NOMO-1 treated with DMSO at 0.1 percent for 48 hours (cell line): ENCODE measurements at regions not wholly inside any gene's neighbourhood (a gene's known extent, or its start where the extent isn't known, plus 50 kb on each side); places are given as distances from the start of the nearest gene placed in this dataset.

Experiments
- DNase-seq: peaks from one replicate; lab custom pipeline; 2025; ENCODE audit not compliant: unreplicated experiment; lab: John Stamatoyannopoulos, UW

DNA sequence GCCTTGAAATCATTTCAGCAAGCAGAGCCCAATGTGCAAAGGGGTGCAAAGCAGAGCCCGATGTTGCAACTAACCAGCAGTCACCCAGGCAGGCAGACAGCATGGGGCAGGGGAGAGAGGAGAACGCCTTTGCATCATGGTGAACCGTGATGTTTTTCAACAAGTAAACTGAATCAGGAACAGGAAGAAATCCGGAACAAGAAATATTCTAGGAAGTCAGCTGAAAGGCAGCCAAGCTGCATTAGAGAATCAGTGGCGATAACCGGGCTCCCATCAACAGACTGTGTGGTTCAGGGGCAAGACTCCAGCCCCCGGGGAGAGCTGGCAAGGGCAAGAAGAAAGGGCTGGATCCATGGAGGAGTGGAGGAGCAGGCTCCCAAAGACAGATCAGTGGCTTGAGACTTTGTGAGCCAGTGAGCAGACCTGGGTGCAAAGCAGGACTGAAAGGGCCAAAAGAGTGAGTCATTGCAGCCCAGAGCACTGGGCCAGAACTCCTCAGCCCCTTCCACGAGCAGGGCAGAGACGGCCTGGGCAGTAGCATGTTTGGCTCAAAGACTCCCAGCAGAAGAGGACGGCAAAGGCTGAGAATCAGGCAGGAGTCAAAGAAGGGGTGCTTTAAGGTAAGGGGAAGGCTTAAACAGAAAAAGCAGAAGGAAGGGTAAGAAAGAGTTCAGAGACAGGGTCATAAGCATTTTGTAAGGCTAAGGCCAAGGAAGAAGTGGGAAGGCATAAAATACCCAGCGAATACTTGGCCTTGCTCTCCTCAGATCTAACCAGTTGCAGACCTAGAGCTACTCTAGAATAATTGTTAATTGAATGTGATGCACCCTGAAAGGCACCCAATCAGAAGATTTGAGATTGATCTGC, 155.0 kb downstream of the SETD4 start:
- peak; percentile 28 for DNase-seq

DNA sequence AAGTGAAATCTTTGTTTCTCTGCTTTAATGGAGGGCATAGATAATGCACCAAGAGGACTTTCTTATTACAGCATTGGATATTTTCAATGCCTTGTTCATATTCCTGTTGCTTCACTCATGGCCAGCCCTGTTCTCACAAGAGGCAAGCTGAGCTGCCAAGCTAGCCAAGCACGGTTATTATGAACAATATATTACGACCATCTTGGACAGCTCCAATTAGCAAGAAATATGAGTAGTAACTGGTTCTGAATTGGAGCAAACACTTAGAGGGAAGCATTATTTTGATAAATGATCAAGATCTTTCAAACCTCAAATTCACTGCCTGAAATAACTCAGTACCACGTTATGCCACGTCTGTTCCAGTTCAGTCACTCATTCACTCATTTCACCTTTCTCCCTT, 159.8 kb downstream of the SETD4 start:
- peak; percentile 4 for DNase-seq

DNA sequence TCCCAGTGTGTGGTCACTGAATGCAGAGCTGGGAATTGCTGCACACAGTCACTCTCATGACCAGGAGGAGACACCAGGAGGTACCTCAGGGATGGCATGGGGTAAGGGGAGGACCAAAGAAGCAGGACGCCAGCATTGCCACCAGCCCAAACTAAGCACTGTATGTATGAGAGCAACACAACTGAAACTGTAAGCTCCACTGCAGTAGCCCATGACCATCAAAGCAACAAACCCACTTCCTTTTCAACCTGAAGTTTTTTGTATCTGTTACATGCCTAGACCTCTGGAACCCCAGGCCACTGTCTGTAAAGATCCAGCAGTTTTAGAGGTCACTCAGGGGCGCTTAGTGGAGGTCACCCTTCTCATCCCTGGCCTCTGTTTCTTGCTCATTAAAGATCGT, 164.3 kb downstream of the SETD4 start:
- no peak for DNase-seq

DNA sequence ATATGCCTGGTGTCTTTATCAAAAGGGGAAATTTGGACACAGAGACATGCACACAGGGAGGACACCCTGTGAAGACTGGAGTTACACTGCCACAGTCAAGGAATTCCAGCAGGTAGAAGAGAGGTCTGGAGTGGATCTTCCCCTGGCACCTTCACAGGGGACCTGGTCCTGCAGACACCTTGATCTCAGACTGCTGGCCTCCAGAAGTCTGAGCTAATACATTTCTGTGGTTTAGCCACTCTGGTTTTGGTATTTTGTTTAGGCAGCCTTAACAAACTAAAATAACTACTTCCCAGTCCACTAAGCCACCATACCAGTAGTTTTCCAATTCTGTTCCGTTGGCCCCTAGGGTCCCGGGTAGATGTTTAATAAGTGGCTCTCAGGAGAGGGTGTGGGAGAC, 164.7 kb downstream of the SETD4 start:
- DNase-seq = no peak

DNA sequence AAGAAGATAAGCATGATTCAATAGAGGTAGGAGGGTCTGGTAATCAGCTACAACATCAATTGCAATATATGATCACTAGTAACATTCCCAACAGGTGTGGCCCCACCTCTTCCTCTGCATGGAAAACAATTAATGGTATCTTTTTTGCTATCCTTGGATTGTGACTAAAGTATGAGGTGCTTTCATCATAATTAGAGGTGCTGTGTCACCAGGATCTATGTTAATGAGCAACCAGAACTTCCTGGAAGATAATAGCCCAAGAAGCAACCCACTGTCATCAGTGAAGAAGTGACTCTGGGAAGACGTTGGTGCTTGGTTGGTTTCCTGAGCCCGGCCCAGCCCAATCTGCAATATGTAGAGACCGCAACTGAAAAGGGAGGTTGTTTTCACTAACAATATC, 167.2 kb downstream of the SETD4 start:
- DNase-seq = no peak

DNA sequence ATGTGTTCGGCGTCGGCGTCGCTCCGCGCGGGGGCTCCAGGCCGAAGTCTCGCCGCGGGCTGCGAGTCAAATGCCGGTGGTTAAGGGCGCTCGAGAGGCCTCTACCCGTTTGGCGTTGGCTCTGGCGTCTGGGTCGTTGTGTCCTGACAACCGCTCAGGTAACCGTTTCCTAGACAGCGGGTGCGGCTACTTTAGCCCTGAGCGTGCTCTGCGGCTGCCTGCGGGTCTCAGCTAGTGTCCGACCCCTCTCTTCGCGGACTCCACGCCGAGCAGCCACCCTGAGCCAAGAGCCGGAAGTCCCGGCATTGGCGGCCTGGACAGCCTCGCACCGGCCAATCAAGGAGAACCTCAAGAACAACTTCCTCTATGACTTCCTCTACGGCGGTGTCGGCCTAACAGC, 173.4 kb downstream of the SETD4 start:
- DNase-seq = no peak

DNA sequence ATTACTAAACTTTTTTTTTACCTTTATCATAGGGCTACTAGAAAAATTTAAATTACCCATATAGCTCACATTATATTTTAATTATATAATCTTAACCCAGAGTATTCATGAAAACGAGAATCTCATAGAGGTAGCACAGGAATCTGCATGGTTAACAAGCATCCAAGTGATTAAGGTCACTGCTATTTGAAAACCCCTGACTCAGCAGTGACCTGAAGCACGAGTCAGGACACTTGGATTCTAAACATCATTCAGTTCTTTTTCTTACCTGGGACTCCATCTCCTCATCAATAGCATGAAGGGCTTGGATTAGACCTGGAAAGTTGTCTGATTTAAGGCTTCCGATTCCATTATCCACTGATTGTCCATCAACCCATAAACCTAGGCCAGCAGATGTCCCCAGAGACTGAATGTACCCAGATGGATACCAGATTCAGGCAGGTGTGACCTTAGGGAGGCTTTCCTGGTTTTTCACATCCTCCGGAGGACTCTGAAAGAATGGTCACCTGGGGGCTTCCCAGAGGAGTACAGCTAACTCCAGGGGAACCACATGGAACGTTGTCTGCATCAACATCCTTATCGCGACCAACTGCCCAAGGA, 174.3 kb downstream of the SETD4 start:
- no peak for DNase-seq

DNA sequence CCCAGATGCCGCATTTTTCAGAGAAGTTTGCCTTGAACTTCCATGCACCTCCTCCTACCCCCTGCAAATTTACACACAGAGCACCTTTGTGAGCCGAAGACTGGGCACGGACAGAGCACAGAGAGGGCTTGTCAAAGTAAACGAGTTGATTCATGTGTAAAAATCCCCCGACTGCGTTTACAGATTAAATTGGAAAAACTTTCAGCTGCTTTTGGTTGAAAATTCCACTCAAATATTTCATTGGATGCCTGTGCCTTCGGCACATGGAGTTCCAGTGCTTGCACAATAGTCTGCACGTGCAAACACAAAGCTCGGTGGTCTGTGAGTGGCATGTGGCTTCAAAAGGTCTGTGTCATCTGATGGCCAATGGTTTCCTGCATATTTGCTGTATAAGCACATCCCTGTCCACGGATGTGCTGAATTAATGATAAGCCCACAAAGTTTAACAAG, 177.5 kb downstream of the SETD4 start:
- DNase-seq = no peak

DNA sequence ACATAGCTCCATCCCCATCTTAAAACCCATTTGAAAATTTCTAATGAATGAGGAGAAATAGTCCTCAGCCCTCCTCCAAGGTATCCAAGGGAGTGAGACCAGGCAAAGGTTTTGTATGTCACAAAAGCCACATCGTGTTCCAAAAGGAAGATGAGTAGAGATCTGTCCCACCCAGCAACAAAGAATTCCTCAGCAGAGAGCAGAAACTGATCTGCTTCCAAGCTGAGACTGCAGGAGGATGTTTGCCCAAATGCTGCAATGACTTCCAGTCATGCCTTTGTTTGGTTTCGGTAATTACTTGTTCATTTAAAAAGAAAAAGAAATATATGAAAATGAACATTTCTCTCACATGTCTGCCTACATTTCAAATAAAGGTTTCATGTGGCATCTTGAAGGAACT, 186.9 kb downstream of the SETD4 start:
- DNase-seq = no peak

DNA sequence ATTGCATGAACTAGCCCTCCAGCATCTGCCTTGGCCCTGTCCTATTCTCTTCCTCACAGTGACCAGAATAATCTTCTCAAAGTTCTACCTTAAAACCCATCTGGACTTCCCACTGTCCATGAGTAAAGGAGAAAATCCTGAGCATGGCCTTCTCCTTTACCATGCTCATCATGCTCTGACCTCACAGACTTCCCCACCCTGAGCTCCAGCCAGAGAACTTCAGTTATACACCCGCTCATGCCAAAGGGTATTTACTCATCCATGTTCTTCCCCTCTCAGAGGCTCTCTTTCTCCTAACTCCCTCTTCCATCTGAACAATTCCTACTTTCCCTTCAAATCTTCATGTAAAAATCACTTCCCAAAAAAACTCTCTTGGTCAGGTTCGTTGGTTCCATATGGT, 188.4 kb downstream of the SETD4 start:
- DNase-seq = no peak

DNA sequence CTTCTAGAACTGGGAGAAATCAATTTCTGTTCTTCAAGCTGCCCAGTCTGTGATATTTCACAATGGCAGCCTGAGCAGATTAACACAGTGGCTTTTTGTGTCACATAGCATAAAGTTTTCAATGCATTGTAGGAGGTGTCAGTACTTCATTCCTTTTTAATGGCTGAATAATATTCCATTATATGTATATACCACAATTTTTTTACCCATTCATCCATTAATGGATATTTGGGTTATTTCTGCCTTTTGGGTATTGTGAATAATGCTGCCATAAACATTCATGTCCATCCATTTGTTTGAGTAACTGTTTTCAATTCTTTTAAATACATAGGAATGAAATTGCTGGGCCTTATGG, 191.5 kb downstream of the SETD4 start:
- DNase-seq = no peak

DNA sequence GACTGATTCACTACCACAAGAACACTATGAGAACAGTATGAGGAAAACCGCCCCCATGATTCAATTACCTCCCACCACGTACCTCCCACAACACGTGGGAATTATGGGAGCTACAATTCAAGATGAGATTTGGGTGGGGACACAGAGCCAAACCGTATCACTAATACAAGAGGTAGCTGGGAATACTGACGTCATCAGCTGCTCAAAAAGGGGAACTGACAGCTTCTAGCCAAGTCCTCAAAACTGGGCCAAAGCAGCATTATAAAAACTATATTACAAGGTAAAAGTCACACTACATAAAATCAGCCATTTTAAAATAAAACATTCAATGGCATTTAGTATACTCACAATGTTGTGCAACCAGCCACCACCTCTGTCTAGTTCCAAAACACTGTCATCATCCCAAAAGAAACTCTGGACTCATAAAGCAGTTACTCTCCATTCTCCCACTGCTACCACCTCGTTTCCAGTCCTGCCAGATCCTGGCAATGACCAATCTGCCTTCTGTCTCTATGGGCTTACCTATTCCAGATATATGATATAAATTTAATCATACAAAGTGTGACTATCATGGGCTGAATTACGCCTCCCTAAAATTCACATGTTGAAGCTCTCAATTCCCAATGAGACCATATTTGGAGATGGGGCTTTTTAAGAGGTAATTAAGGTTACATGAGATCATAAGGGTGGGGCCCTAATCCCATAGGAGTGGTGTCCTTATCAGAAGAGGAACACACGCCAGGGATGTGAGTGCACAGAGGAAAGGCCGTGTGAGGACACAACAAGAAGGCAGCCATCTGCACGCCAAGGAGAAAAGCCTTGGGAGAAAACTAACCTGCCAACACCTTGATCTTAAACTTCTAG, 192.1 kb downstream of the SETD4 start:
- no peak for DNase-seq

DNA sequence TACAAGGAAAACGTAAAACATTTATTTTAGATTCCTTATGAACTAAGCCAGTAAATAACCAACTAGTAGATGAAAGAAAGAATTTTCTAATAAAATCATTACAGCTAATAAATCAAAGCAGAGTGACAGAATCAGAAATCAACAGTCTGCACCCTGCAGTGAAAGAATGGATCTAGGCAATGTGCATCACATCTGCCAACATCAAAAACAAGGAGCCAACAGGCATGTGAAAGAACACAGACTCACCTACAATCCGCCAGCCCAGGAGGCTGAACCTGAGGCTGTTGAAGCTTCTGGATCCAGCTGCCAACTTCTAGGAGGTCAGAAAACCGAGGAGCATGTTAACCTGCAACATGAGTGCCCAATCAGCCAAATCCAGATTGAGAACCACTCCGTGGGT, 196.3 kb downstream of the SETD4 start:
- no peak for DNase-seq

DNA sequence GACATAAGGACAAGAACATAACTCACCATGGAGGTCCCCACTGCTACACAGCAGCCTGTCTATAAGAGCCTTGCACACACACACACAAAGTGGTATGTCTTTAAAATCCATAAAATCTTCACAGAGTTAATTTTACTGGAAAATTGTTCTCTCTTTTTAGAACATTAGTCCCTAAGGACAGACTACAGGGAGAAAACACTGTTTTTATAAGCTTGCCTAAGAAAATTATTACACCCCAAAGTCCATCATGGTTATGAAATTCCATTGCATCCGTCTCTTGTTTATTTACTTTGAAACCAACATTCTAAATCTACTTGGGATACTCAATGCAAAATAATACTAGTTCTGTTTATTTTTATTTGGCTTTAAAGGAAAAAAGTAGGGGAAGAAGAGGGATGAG, 197.4 kb downstream of the SETD4 start:
- DNase-seq = no peak

DNA sequence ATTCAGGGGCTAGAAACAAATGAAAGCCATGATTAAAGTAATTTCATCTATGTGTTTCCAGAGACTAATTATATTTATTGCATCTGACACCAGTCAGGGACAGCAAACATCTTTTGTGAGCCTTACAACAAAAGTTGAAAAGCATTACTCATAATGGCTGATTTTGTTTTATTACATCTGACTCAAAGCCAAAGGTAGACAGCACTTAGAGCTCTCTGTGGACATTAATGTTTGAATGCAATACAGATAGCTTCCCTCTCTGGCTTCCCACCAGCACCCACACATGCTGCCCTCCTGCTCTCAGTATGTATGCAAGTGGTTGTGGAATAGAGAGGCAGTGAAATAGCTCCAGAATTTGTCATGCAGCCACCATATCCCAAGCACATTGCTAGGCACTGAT, 198.7 kb downstream of the SETD4 start:
- DNase-seq = no peak

DNA sequence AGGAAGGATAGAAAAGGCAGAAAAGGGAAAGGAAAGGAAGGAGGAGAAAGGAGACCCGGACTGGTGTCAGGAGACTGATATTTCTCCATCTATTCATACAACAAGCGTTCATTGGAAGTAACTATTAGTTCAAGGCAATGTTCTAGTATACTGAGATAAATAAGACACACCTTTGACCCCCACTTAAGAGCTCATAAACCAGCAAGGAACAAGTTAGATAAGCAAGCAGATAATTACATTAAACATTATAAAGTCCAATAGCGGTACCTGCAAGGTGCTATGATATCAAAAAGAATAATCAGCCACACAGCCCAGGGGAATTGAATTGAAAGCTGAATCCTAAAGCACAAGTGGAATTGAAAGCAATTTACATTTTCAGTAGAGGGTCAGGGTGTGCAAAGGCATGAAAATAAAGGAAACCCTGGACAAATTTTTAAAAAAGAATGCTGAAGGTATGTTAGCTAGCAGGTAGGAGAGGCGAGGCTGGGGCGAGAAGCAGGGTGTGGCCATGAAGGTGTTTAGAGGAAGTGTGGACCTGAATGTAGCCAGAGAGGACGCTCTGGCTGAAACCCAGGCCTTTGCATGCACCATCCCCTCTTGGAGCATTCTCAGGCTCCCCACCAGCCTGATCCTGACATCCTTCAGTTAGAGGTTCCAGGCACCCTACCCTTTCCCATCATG, 200.0 kb downstream of the SETD4 start:
- no peak for DNase-seq

DNA sequence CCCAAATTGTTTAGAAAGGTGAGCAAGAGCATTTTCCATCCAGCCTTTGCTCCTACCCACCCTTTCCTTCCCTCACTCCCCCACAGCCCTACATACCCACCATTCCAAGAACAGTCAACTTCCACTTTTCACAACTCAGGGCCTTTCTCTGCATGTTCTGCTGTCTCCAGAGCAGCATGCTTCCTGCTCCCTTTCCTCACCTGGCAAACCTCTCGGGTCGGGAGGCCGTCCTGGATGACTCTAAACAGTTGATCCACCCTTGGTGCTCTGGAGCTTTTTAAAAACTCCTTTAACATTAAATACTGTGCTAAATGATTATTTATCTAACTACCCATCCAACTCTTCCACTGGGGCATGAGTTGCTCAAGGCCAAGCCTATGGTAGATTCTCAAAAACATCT, 200.6 kb downstream of the SETD4 start:
- no peak for DNase-seq

DNA sequence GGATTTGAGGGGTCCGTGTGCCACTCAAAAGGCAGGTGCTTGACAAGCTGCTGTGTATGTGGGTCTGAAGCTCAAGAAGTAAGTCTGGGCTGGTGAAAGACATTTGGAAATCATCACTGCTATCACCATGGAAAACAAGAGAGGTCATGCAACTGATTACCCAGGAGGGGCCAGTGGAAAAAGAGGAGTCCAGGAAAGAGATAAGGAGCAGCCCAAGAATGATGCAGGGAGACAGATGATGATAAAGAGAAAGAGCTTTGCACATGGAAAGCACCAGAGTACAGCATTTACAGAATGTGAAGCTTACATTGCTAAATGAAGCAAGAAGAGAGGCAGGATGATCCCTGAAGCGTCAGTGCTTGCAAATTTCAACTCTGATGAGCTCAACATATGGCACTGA, 203.2 kb downstream of the SETD4 start:
- DNase-seq = no peak

DNA sequence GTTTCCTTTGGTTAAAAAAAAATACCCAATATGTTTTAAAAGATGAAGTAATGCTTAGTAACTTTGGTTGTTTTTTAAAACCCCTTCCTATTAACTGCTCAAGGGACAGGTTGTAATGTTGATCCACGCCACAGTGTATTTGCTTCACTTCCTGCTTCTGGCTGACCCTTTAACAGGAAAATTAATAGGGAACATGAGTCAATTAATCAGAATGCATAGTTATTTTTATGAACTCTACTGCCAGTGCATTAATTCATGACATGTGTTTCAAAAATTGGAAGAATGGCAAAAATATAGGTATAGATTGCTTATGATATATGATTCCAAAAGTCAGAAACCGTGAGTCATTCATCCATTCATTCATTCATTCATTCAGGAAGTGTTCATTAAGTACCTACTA, 204.8 kb downstream of the SETD4 start:
- DNase-seq = no peak

DNA sequence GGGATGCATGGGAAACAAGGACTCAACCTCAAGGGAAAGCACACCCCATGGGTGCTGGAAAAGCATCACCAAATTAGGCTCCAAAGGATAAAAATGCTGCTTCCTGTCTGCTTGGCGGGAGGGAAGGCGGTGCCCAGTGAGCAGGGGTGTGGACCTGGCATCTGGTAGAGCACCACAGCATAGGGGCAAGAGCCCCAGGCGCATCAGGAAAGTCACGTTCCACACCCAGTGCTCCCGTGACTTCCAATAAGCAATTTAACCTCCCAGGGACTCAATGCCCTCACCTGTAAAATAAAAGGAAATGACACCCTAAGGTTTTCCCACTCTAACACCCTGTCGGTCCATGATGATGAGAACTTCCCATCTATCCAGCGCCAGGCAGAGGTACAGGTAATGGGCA, 206.0 kb downstream of the SETD4 start:
- no peak for DNase-seq
